ENCODE measurements at regions not wholly inside any gene's neighbourhood (a gene's known extent, or its start where the extent isn't known, plus 50 kb on each side); places are given as distances from the start of the nearest gene placed in this dataset.

DNA sequence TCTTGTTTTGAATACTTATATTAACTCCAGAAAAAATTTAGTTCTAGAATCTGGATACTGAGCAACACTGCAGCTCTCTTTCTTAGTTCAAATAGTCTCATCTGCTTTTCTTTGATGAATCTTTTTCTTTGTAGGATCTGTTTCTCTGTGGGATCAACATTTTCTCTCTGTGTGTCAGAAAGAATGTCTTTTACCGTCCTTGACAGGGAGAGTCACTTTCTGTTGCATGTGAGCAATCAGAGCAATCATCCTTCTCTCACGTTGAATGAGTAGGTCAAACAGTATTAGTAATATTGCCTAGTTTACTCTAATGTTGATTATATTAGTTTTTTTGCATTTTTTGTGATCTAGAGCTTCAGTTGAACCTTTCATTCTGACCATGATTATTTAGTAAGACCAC is 130.9 kb downstream of the TRMT11 start:
- no peak for FAIRE-seq
- H3K9me1 ChIP-seq (ENCODE audit: control insufficient read depth, insufficient read depth, low read length), result no peaks in the 10 kb centered on the region
- ATAC-seq, result no peak
- H2AFZ ChIP-seq (ENCODE audit: low read depth, low read length), result no peak overlapping the region
- no peaks in the 10 kb centered on the region for H3K36me3 ChIP-seq (ENCODE audit: control insufficient read depth, insufficient read depth, low read length)
- no TSS peak for BruUV-seq (replicated peaks)
- H3K79me2 ChIP-seq (ENCODE audit: control insufficient read depth, insufficient read depth, low read length), result no peaks in the 10 kb centered on the region
- H3K9me3 ChIP-seq (replicated peaks; ENCODE audit: control insufficient read depth, insufficient read depth, low read depth, low read length), result no peaks in the 10 kb centered on the region
- H3K4me2 ChIP-seq (ENCODE audit: insufficient read depth, low read length), result no peak overlapping the region
- peaks cover 5 to 40% of the 10 kb centered on the region in 2 experiments; a peak in 4 of 5 replicates for H3K4me1 ChIP-seq (replicated peaks in 1 of 2; ENCODE audit: control insufficient read depth in 2 of 2, insufficient read depth in 2 of 2, low read length in 2 of 2)
- TF ChIP-seq CBFA2T2 (conservative IDR thresholded peaks at IDR 0.05), result no peak
- no peak for TF ChIP-seq TRIM24 (IDR thresholded peaks at IDR 0.05)
- POLR2A ChIA-PET, result no interaction called here
- intact Hi-C loops (cut with micrococcal nuclease), result loop anchor here (10.0 kb wide), 1 partner anchor 332 kb away; no protein-coding TSS in a partner anchor
- in situ Hi-C loops (cut with MboI), result no loop called here
- CTCF ChIA-PET (ENCODE audit: low intra/inter-chr PET ratio), result no interaction called here
- no peak overlapping the region for H3K9ac ChIP-seq (ENCODE audit: insufficient read depth in 1 of 2, low read depth in 2 of 2, low read length in 2 of 2)
- 71% methylated on average over 2 of the region's 2 CpGs for WGBS (ENCODE audit: insufficient coverage, low coverage, missing lambda C conversion rate)
- H3K4me3 ChIP-seq, result no peak overlapping the region
- H3K27ac ChIP-seq (ENCODE audit: extremely low read depth, low read depth, low read length), result no peak overlapping the region
- no peaks in the 10 kb centered on the region for H4K20me1 ChIP-seq (replicated peaks; ENCODE audit: control insufficient read depth, insufficient read depth, low read length)
- H3K27me3 ChIP-seq (ENCODE audit: control insufficient read depth in 2 of 2, insufficient read depth in 2 of 2, low read length in 2 of 2), result no peaks in the 10 kb centered on the region
- DNase-seq (ENCODE audit: extremely low read depth in 1 of 4, low spot score in 3 of 4), result no peak

DNA sequence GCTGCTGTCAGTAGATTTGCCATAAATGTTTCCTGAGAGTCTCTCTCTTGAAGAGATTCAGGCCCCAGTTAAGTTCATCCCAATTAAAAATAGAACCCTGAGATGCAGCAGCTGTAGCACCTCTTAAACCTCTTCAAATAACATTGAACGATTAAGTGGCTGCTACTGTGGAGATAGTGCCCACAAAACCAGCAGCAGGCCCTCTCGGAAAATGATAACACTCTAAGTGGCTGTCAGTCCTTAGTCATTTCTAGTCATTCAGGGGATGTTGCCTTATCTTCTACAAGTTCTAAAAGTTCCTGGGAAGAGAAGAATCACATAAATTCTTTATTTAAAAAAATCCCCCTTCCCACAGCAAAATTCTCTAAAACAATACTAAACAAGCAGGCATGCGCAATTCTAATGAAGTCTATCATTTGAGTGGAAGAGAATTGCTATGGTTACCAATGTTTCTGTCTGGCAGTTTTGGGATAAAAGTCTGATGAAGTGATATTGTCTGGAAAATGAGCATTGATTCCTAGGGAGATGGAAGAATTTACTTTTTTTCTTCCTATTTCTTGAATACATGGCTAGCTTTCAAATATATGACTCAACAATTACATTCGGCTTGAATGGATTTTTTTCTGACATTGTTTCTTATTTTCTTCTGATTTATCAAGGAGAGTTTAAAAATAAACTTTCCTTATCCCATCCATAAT is 131.9 kb downstream of the TRMT11 start:
- Histone ChIP-seq H3K4me1 (replicated peaks in 1 of 2; ENCODE audit: control insufficient read depth in 2 of 2, insufficient read depth in 2 of 2, low read length in 2 of 2) (peaks cover 5 to 37% of the 10 kb centered on the region in 2 experiments; a peak in 4 of 5 replicates), H3K4me2 (ENCODE audit: insufficient read depth, low read length) (no peak overlapping the region; the same call in 1 of the 2 replicates), H3K27ac (ENCODE audit: extremely low read depth, low read depth, low read length) (no peak overlapping the region), H3K9me3 (replicated peaks; ENCODE audit: control insufficient read depth, insufficient read depth, low read depth, low read length) (no peaks in the 10 kb centered on the region), H3K27me3 (ENCODE audit: control insufficient read depth in 2 of 2, insufficient read depth in 2 of 2, low read length in 2 of 2) (no peaks in the 10 kb centered on the region), H2AFZ (ENCODE audit: low read depth, low read length) (no peak overlapping the region), H3K79me2 (ENCODE audit: control insufficient read depth, insufficient read depth, low read length) (no peaks in the 10 kb centered on the region), H3K9ac (ENCODE audit: insufficient read depth in 1 of 2, low read depth in 2 of 2, low read length in 2 of 2) (no peak overlapping the region), H3K4me3 (no peak overlapping the region), H3K9me1 (ENCODE audit: control insufficient read depth, insufficient read depth, low read length) (no peaks in the 10 kb centered on the region), H3K36me3 (ENCODE audit: control insufficient read depth, insufficient read depth, low read length) (no peaks in the 10 kb centered on the region), H4K20me1 (replicated peaks; ENCODE audit: control insufficient read depth, insufficient read depth, low read length) (no peaks in the 10 kb centered on the region)
- DNase-seq (ENCODE audit: extremely low read depth in 1 of 4, low spot score in 3 of 4), result peak in 3 of 4 experiments; percentile 23 to 81 (median 71)
- ATAC-seq, result peak; percentile 86
- POLR2A ChIA-PET, result interaction anchor here (1.0 kb wide), 1 partner anchor 70 kb away, joined by 3 read pairs; no protein-coding TSS in a partner anchor
- CTCF ChIA-PET (ENCODE audit: low intra/inter-chr PET ratio), result interaction anchor here (0.6 kb wide), 1 partner anchor 228 kb away, joined by 3 read pairs; no protein-coding TSS in a partner anchor
- BruUV-seq (replicated peaks), result no TSS peak
- peak; percentile 86 for FAIRE-seq
- WGBS (ENCODE audit: insufficient coverage, low coverage, missing lambda C conversion rate), result 16% methylated on average over 4 of the region's 4 CpGs
- intact Hi-C loops (cut with micrococcal nuclease) (loop anchor here (2.0 to 10.0 kb wide), 2 partner anchors 63 to 333 kb away; no protein-coding TSS in a partner anchor), in situ Hi-C loops (cut with MboI) (no loop called here)
- TF ChIP-seq NCOA2 (IDR thresholded peaks at IDR 0.05; ENCODE audit: partially characterized antibody in 2 of 2) (peak in 1 of 2 experiments; percentile 75), GTF2A2 (tag; IDR thresholded peaks at IDR 0.05) (no peak), NEUROD1 (IDR thresholded peaks at IDR 0.05; ENCODE audit: borderline replicate concordance, low read depth, low read length, partially characterized antibody) (peak; percentile 53), TAL1 (IDR thresholded peaks at IDR 0.05) (peak; percentile 89), MED1 (CRISPR knock-in tag; IDR thresholded peaks at IDR 0.05; ENCODE audit: borderline replicate concordance) (no peak), POLR2AphosphoS5 (IDR thresholded peaks at IDR 0.05; ENCODE audit: control insufficient read depth, insufficient read depth, low read depth, low read length) (peak; percentile 96), FOXA3 (CRISPR knock-in tag; conservative IDR thresholded peaks at IDR 0.05 in 1 of 2, IDR thresholded peaks at IDR 0.05 in 1 of 2) (peak in 1 of 2 experiments; percentile 91; a peak in 2 of 4 replicates), TFAM (CRISPR knock-in tag; conservative IDR thresholded peaks at IDR 0.05) (no peak), TRIM24 (IDR thresholded peaks at IDR 0.05) (peak; percentile 60 to 82; a peak in 2 of 4 replicates), CEBPG (CRISPR knock-in tag; IDR thresholded peaks at IDR 0.05) (no peak), CEBPG (tag; conservative IDR thresholded peaks at IDR 0.05 in 1 of 2, IDR thresholded peaks at IDR 0.05 in 1 of 2) (no peak), POLR2AphosphoS2 (IDR thresholded peaks at IDR 0.05; ENCODE audit: low read length) (no peak), NONO (IDR thresholded peaks at IDR 0.05; ENCODE audit: low read depth in 2 of 2, low read length in 1 of 2) (no peak), SMARCA4 (IDR thresholded peaks at IDR 0.05) (peak; percentile 87)
- TF ChIP-seq, protein P1, sequence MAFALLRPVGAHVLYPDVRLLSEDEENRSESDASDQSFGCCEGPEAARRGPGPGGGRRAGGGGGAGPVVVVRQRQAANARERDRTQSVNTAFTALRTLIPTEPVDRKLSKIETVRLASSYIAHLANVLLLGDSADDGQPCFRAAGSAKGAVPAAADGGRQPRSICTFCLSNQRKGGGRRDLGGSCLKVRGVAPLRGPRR (CRISPR knock-in tag; IDR thresholded peaks at IDR 0.05), result no peak
